Mesodermal cell (in vitro differentiated cells): ENCODE measurements at regions not wholly inside any gene's neighbourhood (a gene's known extent, or its start where the extent isn't known, plus 50 kb on each side); places are given as distances from the start of the nearest gene placed in this dataset.
"Not testable (repeated sequence)": the region's sequence is repeated elsewhere in the genome, so short reads cannot be mapped to it uniquely, and the experiment has no call there.

ENCODE experiments used
- H3K27ac ChIP-seq: 2 replicates; pipeline ENCODE4 v1.7.0; 2013; ENCODE audit warnings: mild to moderate bottlenecking, low read depth, low read length, moderate library complexity; ENCODE audit not compliant: severe bottlenecking
- H3K36me3 ChIP-seq: 2 replicates; pipeline ENCODE4 v1.7.1; 2013; ENCODE audit warnings: mild to moderate bottlenecking, low read length, moderate library complexity; ENCODE audit not compliant: control insufficient read depth, insufficient read depth
- H3K4me1 ChIP-seq: one replicate; pipeline ENCODE4 v1.7.1; 2013; ENCODE audit warnings: mild to moderate bottlenecking, low read length; ENCODE audit not compliant: insufficient read depth, control insufficient read depth, poor library complexity, severe bottlenecking
- H3K4me3 ChIP-seq: 2 replicates; pipeline ENCODE4 v1.7.0; 2013; ENCODE audit warnings: low read length, control low read depth, mild to moderate bottlenecking; ENCODE audit not compliant: insufficient read depth, poor library complexity, severe bottlenecking; ENCODE audit errors: extremely low read depth
- H3K9me3 ChIP-seq: 2 replicates; pipeline ENCODE4 v1.7.1; 2013; ENCODE audit warnings: mild to moderate bottlenecking, low read length, moderate library complexity; ENCODE audit not compliant: control insufficient read depth
- WGBS, 2 experiments: methylation state at CpG; one replicate each; pipeline ENCODE4 v1.1.5; 2013; ENCODE audit warnings: missing lambda C conversion rate in 2 of 2; ENCODE audit not compliant: insufficient coverage in 2 of 2; 5-methylcytosine and 5-hydroxymethylcytosine counted together

GRCh38 chr16:63896383-63897109, 1225.3 kb downstream of the CDH11 start:
- Histone ChIP-seq H3K4me3 (no peak overlapping the region), H3K36me3 (no peaks in the 10 kb centered on the region), H3K27ac (no peak overlapping the region), H3K4me1 (no peaks in the 10 kb centered on the region), H3K9me3 (no peaks in the 10 kb centered on the region)
- WGBS, 2 experiments = 100% methylated on average over 2 of the region's 2 CpGs

DNA sequence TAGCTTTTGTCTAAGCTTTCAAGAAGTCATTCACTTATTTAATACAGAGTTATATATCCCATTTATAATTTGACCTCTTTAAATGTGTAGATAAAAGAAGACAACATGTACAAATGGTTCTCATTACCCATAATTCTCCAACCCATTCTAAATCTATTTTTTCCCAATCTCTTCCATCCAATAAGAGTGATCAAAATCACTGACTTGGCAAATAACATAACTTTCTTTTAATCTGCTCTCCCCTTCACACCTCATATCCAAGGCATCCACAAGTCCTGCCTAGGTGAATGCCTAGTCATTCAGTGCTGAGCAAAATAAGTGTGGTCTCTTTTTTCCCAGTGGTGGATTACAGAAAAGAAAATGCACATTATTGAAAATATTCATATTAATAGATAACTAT, 1231.1 kb downstream of the CDH11 start:
- Histone ChIP-seq H3K36me3 (no peaks in the 10 kb centered on the region), H3K9me3 (no peaks in the 10 kb centered on the region), H3K4me1 (no peaks in the 10 kb centered on the region), H3K4me3 (no peak overlapping the region), H3K27ac (no peak overlapping the region)

- 80% methylated on average over 1 of the region's 1 CpG; no CpG with 5 or more reads in 1 of the 2 experiments for WGBS, 2 experiments
- no peaks in the 10 kb centered on the region for H3K9me3 ChIP-seq
- no peaks in the 10 kb centered on the region for H3K36me3 ChIP-seq
- no peak overlapping the region for H3K27ac ChIP-seq
- H3K4me1 ChIP-seq = no peaks in the 10 kb centered on the region
- H3K4me3 ChIP-seq = no peak overlapping the region
Measured at GRCh38 chr16:63890081-63890480, 1231.8 kb downstream of the CDH11 start.

DNA sequence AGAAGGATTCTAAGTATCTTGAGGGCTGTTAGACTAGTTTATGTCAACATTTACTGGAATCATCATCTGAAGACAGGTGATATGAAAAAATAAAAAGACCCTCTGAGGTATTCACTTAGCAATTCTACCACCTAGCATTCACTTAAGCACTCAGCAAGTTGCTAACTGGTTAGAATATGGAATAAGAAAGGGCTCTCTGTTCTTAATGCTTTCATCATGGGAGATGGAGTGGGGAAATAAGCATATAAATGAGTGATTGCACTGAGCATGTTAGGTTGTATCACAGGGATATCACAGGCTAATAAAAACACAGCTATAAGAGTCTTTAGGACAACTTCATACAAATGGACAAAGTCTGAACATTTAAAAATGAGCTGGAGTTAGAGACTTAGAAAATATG, 1238.8 kb downstream of the CDH11 start:
- H3K27ac ChIP-seq = no peak overlapping the region
- no peak overlapping the region for H3K4me3 ChIP-seq
- no peaks in the 10 kb centered on the region for H3K36me3 ChIP-seq
- no peaks in the 10 kb centered on the region for H3K9me3 ChIP-seq
- no peaks in the 10 kb centered on the region for H3K4me1 ChIP-seq

- H3K9me3 ChIP-seq = no peaks in the 10 kb centered on the region
- H3K27ac ChIP-seq = no peak overlapping the region
- no peak overlapping the region for H3K4me3 ChIP-seq
- no peaks in the 10 kb centered on the region for H3K36me3 ChIP-seq
- no peaks in the 10 kb centered on the region for H3K4me1 ChIP-seq
Measured at GRCh38 chr16:63882576-63882975, 1239.3 kb downstream of the CDH11 start.

GRCh38 chr16:63880948-63881347, 1240.9 kb downstream of the CDH11 start:
- Histone ChIP-seq H3K27ac (no peak overlapping the region), H3K4me3 (no peak overlapping the region), H3K9me3 (no peaks in the 10 kb centered on the region), H3K36me3 (no peaks in the 10 kb centered on the region), H3K4me1 (no peaks in the 10 kb centered on the region)
- WGBS, 2 experiments = 93% methylated on average over 2 of the region's 2 CpGs; no CpG with 5 or more reads in 1 of the 2 experiments

GRCh38 chr16:63877401-63877800, 1244.5 kb downstream of the CDH11 start:
- Histone ChIP-seq H3K27ac (no peak overlapping the region), H3K9me3 (no peaks in the 10 kb centered on the region), H3K4me1 (no peaks in the 10 kb centered on the region), H3K36me3 (no peaks in the 10 kb centered on the region), H3K4me3 (no peak overlapping the region)
- no CpG with 5 or more reads among the region's 3 CpGs for WGBS, 2 experiments

GRCh38 chr16:63876103-63876502, 1245.8 kb downstream of the CDH11 start:
- Histone ChIP-seq H3K9me3 (no peaks in the 10 kb centered on the region), H3K36me3 (no peaks in the 10 kb centered on the region), H3K4me1 (no peaks in the 10 kb centered on the region), H3K4me3 (no peak overlapping the region), H3K27ac (no peak overlapping the region)

GRCh38 chr16:63860700-63861099, 1261.2 kb downstream of the CDH11 start:
- H3K27ac ChIP-seq, H3K4me1 ChIP-seq, H3K36me3 ChIP-seq, H3K4me3 ChIP-seq, H3K9me3 ChIP-seq: not testable (repeated sequence)
- WGBS, 2 experiments = 91 to 96% methylated on average over 12 to 19 of the region's 20 CpGs

GRCh38 chr16:63856537-63856936, 1265.3 kb downstream of the CDH11 start:
- H3K27ac ChIP-seq = no peak overlapping the region
- 100% methylated on average over 1 of the region's 1 CpG for WGBS, 2 experiments
- no peaks in the 10 kb centered on the region for H3K9me3 ChIP-seq
- H3K36me3 ChIP-seq = no peaks in the 10 kb centered on the region
- no peak overlapping the region for H3K4me3 ChIP-seq
- no peaks in the 10 kb centered on the region for H3K4me1 ChIP-seq

DNA sequence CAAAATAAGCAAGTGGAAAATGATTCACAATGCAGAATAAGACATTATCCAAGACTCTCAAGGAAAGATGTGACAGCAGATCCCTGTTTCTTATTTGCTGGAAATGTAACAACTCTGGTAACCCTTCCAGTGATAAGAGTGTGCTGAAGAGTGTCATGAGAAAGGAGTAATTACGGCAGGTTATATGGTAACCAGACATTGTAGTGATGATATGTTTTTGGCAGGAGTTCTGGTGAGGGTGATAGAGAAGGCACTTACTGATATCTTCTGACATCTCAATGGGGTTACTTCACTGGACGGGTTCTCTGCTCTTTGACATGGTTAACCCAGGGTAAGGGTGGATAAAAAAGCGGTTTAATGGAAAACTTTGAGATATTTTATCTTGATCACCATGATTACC, 1270.9 kb downstream of the CDH11 start:
- H3K4me3 ChIP-seq = no peak overlapping the region
- WGBS, 2 experiments = 93 to 100% methylated on average over 1 of the region's 3 CpGs
- H3K9me3 ChIP-seq = no peaks in the 10 kb centered on the region
- no peak overlapping the region for H3K27ac ChIP-seq
- no peaks in the 10 kb centered on the region for H3K4me1 ChIP-seq
- no peaks in the 10 kb centered on the region for H3K36me3 ChIP-seq
